Liver (tissue), 3 donors: ENCODE measurements at regions not wholly inside any gene's neighbourhood (a gene's known extent, or its start where the extent isn't known, plus 50 kb on each side); places are given as distances from the start of the nearest gene placed in this dataset.

ENCODE experiments used
- CTCF ChIP-seq: fragments of 150-350 bp; IDR thresholded peaks from 2 replicates; pipeline ENCODE4 v1.5.1; 2017; ENCODE audit warnings: improper control_type of control experiment, low read depth, low read length; ENCODE audit not compliant: missing input control
- FOXA1 ChIP-seq: IDR thresholded peaks from 2 replicates; pipeline ENCODE4 v1.6.1; 2016; ENCODE audit warnings: antibody characterized with exemption
- GABPA ChIP-seq, 2 donors: IDR thresholded peaks in 1 of 2; conservative IDR thresholded peaks in 1 of 2; 2 replicates each; pipeline ENCODE4 v1.6.1; 2016; ENCODE audit warnings: antibody characterized with exemption in 2 of 2, mild to moderate bottlenecking in 1 of 2, moderate library complexity in 1 of 2
- JUND ChIP-seq, 2 donors: IDR thresholded peaks; 2 replicates each; pipeline ENCODE4 v1.6.1; 2016; ENCODE audit warnings: antibody characterized with exemption in 2 of 2
- YY1 ChIP-seq: IDR thresholded peaks from 2 replicates; pipeline ENCODE4 v1.6.1; 2016; ENCODE audit warnings: antibody characterized with exemption, mild to moderate bottlenecking
- TF ChIP-seq, protein P1 (sequence below): IDR thresholded peaks from 2 replicates; pipeline ENCODE4 v1.6.1; 2016; ENCODE audit warnings: antibody characterized with exemption
- donor health status: healthy.
- donor health status: healthy.

DNA sequence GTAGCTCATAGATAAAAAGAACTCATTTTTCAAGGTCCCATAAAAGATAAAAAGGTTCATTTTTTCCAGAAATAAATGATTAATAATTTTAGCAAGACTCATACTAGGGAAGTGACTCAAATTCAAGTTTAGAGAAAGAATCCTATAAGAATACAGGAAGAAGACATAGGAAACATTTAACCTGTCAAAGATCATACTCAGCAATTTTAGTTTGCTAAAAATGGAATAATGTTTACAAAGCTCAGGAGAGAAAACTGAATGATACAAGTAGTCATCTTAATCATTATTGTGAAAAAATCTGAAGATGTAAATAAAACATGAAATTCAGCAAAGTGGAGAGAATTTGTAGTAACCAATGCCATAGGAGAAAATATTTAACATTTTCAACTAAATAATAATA lies 926.6 kb downstream of the TBC1D32 start:
- TF ChIP-seq, protein P1, sequence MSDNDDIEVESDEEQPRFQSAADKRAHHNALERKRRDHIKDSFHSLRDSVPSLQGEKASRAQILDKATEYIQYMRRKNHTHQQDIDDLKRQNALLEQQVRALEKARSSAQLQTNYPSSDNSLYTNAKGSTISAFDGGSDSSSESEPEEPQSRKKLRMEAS, result no peak
- TF ChIP-seq JUND (IDR thresholded peaks at IDR 0.05) (no peak), CTCF (no peak), GABPA (IDR thresholded peaks at IDR 0.05 in 1 of 2, conservative IDR thresholded peaks at IDR 0.05 in 1 of 2) (no peak), FOXA1 (no peak), YY1 (no peak)
